NCI-H2029 (cell line): ENCODE measurements at regions not wholly inside any gene's neighbourhood (a gene's known extent, or its start where the extent isn't known, plus 50 kb on each side); places are given as distances from the start of the nearest gene placed in this dataset.

Source experiments
- DNase-seq: peaks from one replicate; lab custom pipeline; 2025; lab: John Stamatoyannopoulos, UW

- DNase-seq, result no peak
These were observed 1444.0 kb downstream of the PCDH18 start for GRCh38 chr4:136088211-136088867.

- DNase-seq, result no peak
These were observed 1453.3 kb downstream of the PCDH18 start for GRCh38 chr4:136078976-136079375.

GRCh38 chr4:136056748-136057147 is 1475.5 kb downstream of the PCDH18 start:
- DNase-seq, result no peak

GRCh38 chr4:136055360-136055759 is 1476.9 kb downstream of the PCDH18 start:
- DNase-seq, result no peak

GRCh38 chr4:136036744-136037143 is 1495.5 kb downstream of the PCDH18 start:
- DNase-seq, result no peak

GRCh38 chr4:136032391-136032790 is 1499.9 kb downstream of the PCDH18 start:
- DNase-seq, result no peak

- DNase-seq, result no peak
These were observed 1506.8 kb downstream of the PCDH18 start for GRCh38 chr4:136025540-136025939.

- no peak for DNase-seq
These were observed 1514.7 kb downstream of the PCDH18 start for GRCh38 chr4:136017556-136017955.

- no peak for DNase-seq
These were observed 1520.1 kb downstream of the PCDH18 start for GRCh38 chr4:136012220-136012619.

GRCh38 chr4:136009258-136009832 is 1522.9 kb downstream of the PCDH18 start:
- no peak for DNase-seq

- DNase-seq, result no peak
These were observed 1524.3 kb downstream of the PCDH18 start for GRCh38 chr4:136007991-136008390.

GRCh38 chr4:136002316-136002715 is 1530.0 kb downstream of the PCDH18 start:
- no peak for DNase-seq

- no peak for DNase-seq
These were observed 1530.5 kb downstream of the PCDH18 start for GRCh38 chr4:136001791-136002190.

- no peak for DNase-seq
These were observed 1532.0 kb downstream of the PCDH18 start for GRCh38 chr4:136000246-136000645.

- DNase-seq, result no peak
These were observed 1537.9 kb downstream of the PCDH18 start for GRCh38 chr4:135994360-135994759.

GRCh38 chr4:135976860-135977259 is 1555.4 kb downstream of the PCDH18 start:
- no peak for DNase-seq

GRCh38 chr4:135966936-135967335 is 1565.4 kb downstream of the PCDH18 start:
- DNase-seq, result no peak

- DNase-seq, result no peak
These were observed 1569.3 kb downstream of the PCDH18 start for GRCh38 chr4:135963009-135963408.

- no peak for DNase-seq
These were observed 1582.4 kb downstream of the PCDH18 start for GRCh38 chr4:135949931-135950330.

GRCh38 chr4:135948797-135949196 is 1583.5 kb downstream of the PCDH18 start:
- DNase-seq, result no peak

- no peak for DNase-seq
These were observed 1590.6 kb downstream of the PCDH18 start for GRCh38 chr4:135941671-135942070.

- DNase-seq, result no peak
These were observed 1598.3 kb downstream of the PCDH18 start for GRCh38 chr4:135934026-135934425.

- no peak for DNase-seq
These were observed 1604.6 kb downstream of the PCDH18 start for GRCh38 chr4:135927651-135928050.

GRCh38 chr4:135921081-135921480 is 1611.2 kb downstream of the PCDH18 start:
- no peak for DNase-seq
